Neuronal stem cell (in vitro differentiated cells): ENCODE measurements at regions not wholly inside any gene's neighbourhood (a gene's known extent, or its start where the extent isn't known, plus 50 kb on each side); places are given as distances from the start of the nearest gene placed in this dataset.

Experiments used
- DNase-seq: peaks from one replicate; pipeline ENCODE4 v3.0.0-alpha.2; 2013; ENCODE audit warnings: low spot score
- H2AFZ ChIP-seq: one replicate; pipeline ENCODE4 v1.6.1; 2013; ENCODE audit warnings: mild to moderate bottlenecking, low read length, inconsistent platforms
- H2AK5ac ChIP-seq: 2 replicates; pipeline ENCODE4 v1.6.1; 2013; ENCODE audit warnings: low read depth, mild to moderate bottlenecking, inconsistent platforms, low read length, moderate library complexity, mixed read lengths
- H2BK120ac ChIP-seq: 2 replicates; pipeline ENCODE4 v1.6.1; 2013; ENCODE audit warnings: low read depth, mild to moderate bottlenecking, inconsistent platforms, low read length, moderate library complexity, mixed read lengths
- H2BK12ac ChIP-seq: one replicate; pipeline ENCODE4 v1.6.1; 2013; ENCODE audit warnings: low read length, inconsistent platforms
- H2BK15ac ChIP-seq: 2 replicates; pipeline ENCODE4 v1.6.1; 2013; ENCODE audit warnings: mild to moderate bottlenecking, low read length, inconsistent platforms, mixed read lengths
- H2BK5ac ChIP-seq: one replicate; pipeline ENCODE4 v1.6.1; 2013; ENCODE audit warnings: inconsistent platforms, mild to moderate bottlenecking, low read length, moderate library complexity
- H3K14ac ChIP-seq: one replicate; pipeline ENCODE4 v1.6.1; 2013; ENCODE audit warnings: low read length, inconsistent platforms
- H3K18ac ChIP-seq: 2 replicates; pipeline ENCODE4 v1.6.1; 2013; ENCODE audit warnings: low read length, inconsistent platforms
- H3K23ac ChIP-seq: 2 replicates; pipeline ENCODE4 v1.6.1; 2013; ENCODE audit warnings: low read depth, mild to moderate bottlenecking, mixed read lengths, low read length, inconsistent platforms; ENCODE audit not compliant: poor library complexity
- H3K27ac ChIP-seq: replicated peaks from 3 replicates; pipeline ENCODE4 v1.5.1; 2013; ENCODE audit warnings: low read length, inconsistent platforms
- H3K27me3 ChIP-seq, 3 experiments: 2 replicates each; pipeline ENCODE4 v1.6.1; 2013; ENCODE audit warnings: low read length in 3 of 3, mild to moderate bottlenecking in 2 of 3, inconsistent platforms in 1 of 3, low read depth in 1 of 3, mixed read lengths in 1 of 3, moderate library complexity in 1 of 3; ENCODE audit not compliant: control insufficient read depth in 3 of 3, insufficient read depth in 3 of 3
- H3K36me3 ChIP-seq, 2 donors: replicated peaks in 1 of 2; 2 replicates each; pipeline ENCODE4 v1.6.1; 2013; ENCODE audit warnings: low read length in 2 of 2; ENCODE audit not compliant: control insufficient read depth in 2 of 2, insufficient read depth in 2 of 2
- H3K4ac ChIP-seq: 2 replicates; pipeline ENCODE4 v1.6.1; 2013; ENCODE audit warnings: inconsistent platforms, mild to moderate bottlenecking, low read length, moderate library complexity
- H3K4me1 ChIP-seq, 2 donors: 1 replicate in 1 of 2; 2 replicates in 1 of 2; pipeline ENCODE4 v1.6.1; 2013; ENCODE audit warnings: low read length in 2 of 2, low read depth in 1 of 2; ENCODE audit not compliant: control insufficient read depth in 2 of 2, insufficient read depth in 1 of 2
- H3K4me2 ChIP-seq: one replicate; pipeline ENCODE4 v1.6.1; 2013; ENCODE audit warnings: mild to moderate bottlenecking, low read length, inconsistent platforms; ENCODE audit not compliant: insufficient read depth, poor library complexity, severe bottlenecking
- H3K4me3 ChIP-seq, 2 donors: 2 replicates each; pipeline ENCODE4 v1.5.1; 2013; ENCODE audit warnings: low read length in 2 of 2, mild to moderate bottlenecking in 2 of 2, inconsistent platforms in 1 of 2, moderate library complexity in 1 of 2
- H3K79me1 ChIP-seq: one replicate; pipeline ENCODE4 v1.6.1; 2013; ENCODE audit warnings: low read depth, mild to moderate bottlenecking, inconsistent platforms, low read length, moderate library complexity
- H3K9ac ChIP-seq: one replicate; pipeline ENCODE4 v1.6.1; 2013; ENCODE audit warnings: mild to moderate bottlenecking, low read depth, low read length, inconsistent platforms; ENCODE audit not compliant: poor library complexity
- H3K9me3 ChIP-seq, 2 donors: replicated peaks in 1 of 2; 2 replicates each; pipeline versions ENCODE3 to v1.6.1; 2013; ENCODE audit warnings: low read length in 2 of 2, mild to moderate bottlenecking in 2 of 2, inconsistent platforms in 1 of 2, low read depth in 1 of 2, mixed read lengths in 1 of 2, moderate library complexity in 1 of 2; ENCODE audit not compliant: control insufficient read depth in 2 of 2, insufficient read depth in 1 of 2
- H4K8ac ChIP-seq: one replicate; pipeline ENCODE4 v1.6.1; 2013; ENCODE audit warnings: low read depth, mild to moderate bottlenecking, inconsistent platforms, low read length, moderate library complexity
- H4K91ac ChIP-seq: one replicate; pipeline ENCODE4 v1.6.1; 2013; ENCODE audit warnings: low read length, low read depth, mild to moderate bottlenecking, inconsistent platforms; ENCODE audit not compliant: poor library complexity
- WGBS, 2 donors: extraction: QIAGEN DNeasy Blood & Tissue Kit; methylation state at CpG; one replicate each; pipeline ENCODE4 v1.1.7; 2013; ENCODE audit warnings: missing lambda C conversion rate in 2 of 2, mixed read lengths in 1 of 2; ENCODE audit not compliant: insufficient read length in 2 of 2, insufficient replicate concordance in 1 of 2; ENCODE audit errors: extremely low coverage in 2 of 2; 5-methylcytosine and 5-hydroxymethylcytosine counted together

- no peak overlapping the region for H4K8ac ChIP-seq
- no peaks in the 10 kb centered on the region for H3K79me1 ChIP-seq
- no peak overlapping the region for H3K4ac ChIP-seq
- no peak overlapping the region for H2BK12ac ChIP-seq
- no peak overlapping the region for H3K14ac ChIP-seq
- no peaks in the 10 kb centered on the region for H3K36me3 ChIP-seq
- no peak overlapping the region for H3K9ac ChIP-seq
- H2AFZ ChIP-seq = no peak overlapping the region
- H2BK120ac ChIP-seq = no peak overlapping the region
- H3K18ac ChIP-seq = no peak overlapping the region
- no CpG with 5 or more reads among the region's 4 CpGs for WGBS, 2 donors
- H2BK15ac ChIP-seq = no peak overlapping the region
- H3K4me1 ChIP-seq = no peaks in the 10 kb centered on the region
- H3K27ac ChIP-seq = no peak overlapping the region
- H3K9me3 ChIP-seq = peaks cover 0 to 4% of the 10 kb centered on the region in 2 donors
- no peak overlapping the region for H3K4me3 ChIP-seq
- H3K27me3 ChIP-seq = no peaks in the 10 kb centered on the region
- DNase-seq = no peak
- no peak overlapping the region for H3K4me2 ChIP-seq
- H3K23ac ChIP-seq = no peak overlapping the region
- H2BK5ac ChIP-seq = no peak overlapping the region
- H2AK5ac ChIP-seq = no peak overlapping the region
- no peak overlapping the region for H4K91ac ChIP-seq
Measured at GRCh38 chr2:128686497-128686859, 367.8 kb upstream of the HS6ST1 start.

GRCh38 chr2:128686881-128687555 is 368.4 kb upstream of the HS6ST1 start:
- no peak overlapping the region for H2BK15ac ChIP-seq
- no peak overlapping the region for H3K4me3 ChIP-seq
- H4K91ac ChIP-seq = no peak overlapping the region
- H2BK120ac ChIP-seq = no peak overlapping the region
- no peaks in the 10 kb centered on the region for H3K79me1 ChIP-seq
- H3K23ac ChIP-seq = no peak overlapping the region
- H2AK5ac ChIP-seq = no peak overlapping the region
- no peak for DNase-seq
- H3K4me2 ChIP-seq = no peak overlapping the region
- H3K9ac ChIP-seq = peak overlapping the region; percentile 26
- H3K4me1 ChIP-seq = no peaks in the 10 kb centered on the region
- peaks cover 0 to 10% of the 10 kb centered on the region in 2 donors for H3K9me3 ChIP-seq
- H3K14ac ChIP-seq = no peak overlapping the region
- H2BK5ac ChIP-seq = no peak overlapping the region
- no peak overlapping the region for H3K27ac ChIP-seq
- H3K18ac ChIP-seq = peak overlapping the region; percentile 58
- WGBS, 2 donors = no CpG with 5 or more reads among the region's 6 CpGs
- no peaks in the 10 kb centered on the region for H3K27me3 ChIP-seq
- H4K8ac ChIP-seq = no peak overlapping the region
- H3K36me3 ChIP-seq = no peaks in the 10 kb centered on the region
- no peak overlapping the region for H3K4ac ChIP-seq
- H2BK12ac ChIP-seq = no peak overlapping the region
- H2AFZ ChIP-seq = no peak overlapping the region

- H2AK5ac ChIP-seq = no peak overlapping the region
- H3K27ac ChIP-seq = no peak overlapping the region
- H3K36me3 ChIP-seq = no peaks in the 10 kb centered on the region
- WGBS, 2 donors = no CpG with 5 or more reads among the region's 4 CpGs
- peak overlapping the region; percentile 79 for H2BK15ac ChIP-seq
- H4K8ac ChIP-seq = no peak overlapping the region
- no peak overlapping the region for H4K91ac ChIP-seq
- no peak overlapping the region for H2BK12ac ChIP-seq
- no peak overlapping the region for H3K4me3 ChIP-seq
- H3K79me1 ChIP-seq = no peaks in the 10 kb centered on the region
- peak overlapping the region; percentile 82 for H3K18ac ChIP-seq
- H3K14ac ChIP-seq = no peak overlapping the region
- no peak for DNase-seq
- H3K27me3 ChIP-seq = no peaks in the 10 kb centered on the region
- peaks cover 0 to 11% of the 10 kb centered on the region in 2 donors for H3K9me3 ChIP-seq
- peak overlapping the region; percentile 46 for H3K9ac ChIP-seq
- H3K4me1 ChIP-seq = no peaks in the 10 kb centered on the region
- H3K4ac ChIP-seq = peak overlapping the region; percentile 44
- no peak overlapping the region for H3K23ac ChIP-seq
- H2BK5ac ChIP-seq = no peak overlapping the region
- H2BK120ac ChIP-seq = no peak overlapping the region
- no peak overlapping the region for H3K4me2 ChIP-seq
- no peak overlapping the region for H2AFZ ChIP-seq
Measured at GRCh38 chr2:128687565-128687964, 368.9 kb upstream of the HS6ST1 start.

- H3K23ac ChIP-seq = peak overlapping the region; percentile 67
- H3K4ac ChIP-seq = no peak overlapping the region
- H4K91ac ChIP-seq = no peak overlapping the region
- no peak overlapping the region for H3K14ac ChIP-seq
- no peak overlapping the region for H3K27ac ChIP-seq
- H3K4me3 ChIP-seq = peak overlapping the region in 1 of 2 donors; percentile 56
- no peak overlapping the region for H2BK120ac ChIP-seq
- no CpG with 5 or more reads among the region's 14 CpGs for WGBS, 2 donors
- H2AK5ac ChIP-seq = peak overlapping the region; percentile 57
- H3K9me3 ChIP-seq = peaks cover 0 to 8% of the 10 kb centered on the region in 2 donors
- no peak overlapping the region for H4K8ac ChIP-seq
- H3K4me2 ChIP-seq = no peak overlapping the region
- no peak overlapping the region for H2BK12ac ChIP-seq
- peak overlapping the region; percentile 69 for H3K18ac ChIP-seq
- H2AFZ ChIP-seq = no peak overlapping the region
- no peak overlapping the region for H2BK5ac ChIP-seq
- H3K9ac ChIP-seq = no peak overlapping the region
- H3K4me1 ChIP-seq = no peaks in the 10 kb centered on the region
- peak overlapping the region; percentile 25 for H2BK15ac ChIP-seq
- no peaks in the 10 kb centered on the region for H3K36me3 ChIP-seq
- no peaks in the 10 kb centered on the region for H3K27me3 ChIP-seq
- H3K79me1 ChIP-seq = no peaks in the 10 kb centered on the region
- DNase-seq = no peak
Measured at GRCh38 chr2:128689971-128690370, 371.3 kb upstream of the HS6ST1 start.
